ENCODE measurements at regions not wholly inside any gene's neighbourhood (a gene's known extent, or its start where the extent isn't known, plus 50 kb on each side); places are given as distances from the start of the nearest gene placed in this dataset.
"Not testable (repeated sequence)": the region's sequence is repeated elsewhere in the genome, so short reads cannot be mapped to it uniquely, and the experiment has no call there.

DNA sequence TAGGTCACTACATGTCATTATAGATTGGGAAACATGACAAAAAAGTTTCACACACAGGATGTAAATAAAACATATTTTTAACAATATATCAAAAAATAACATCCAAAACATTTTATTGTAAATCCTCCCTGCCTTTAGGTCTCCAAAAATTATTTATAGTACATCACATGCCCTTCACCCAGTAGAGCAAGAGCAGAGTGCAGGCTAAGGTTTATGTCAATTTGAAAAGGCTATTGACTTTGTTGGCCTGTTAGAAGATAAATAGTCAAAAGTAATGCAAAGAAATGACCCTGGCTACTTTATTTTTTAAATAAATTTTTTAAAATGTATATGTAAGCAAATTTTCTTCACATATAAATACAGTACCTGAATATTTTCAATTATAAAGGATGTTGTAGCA lies 983.7 kb downstream of the RAB28 start:
- no peak for DNase-seq (ENCODE audit: extremely low read depth, low read depth)

DNA sequence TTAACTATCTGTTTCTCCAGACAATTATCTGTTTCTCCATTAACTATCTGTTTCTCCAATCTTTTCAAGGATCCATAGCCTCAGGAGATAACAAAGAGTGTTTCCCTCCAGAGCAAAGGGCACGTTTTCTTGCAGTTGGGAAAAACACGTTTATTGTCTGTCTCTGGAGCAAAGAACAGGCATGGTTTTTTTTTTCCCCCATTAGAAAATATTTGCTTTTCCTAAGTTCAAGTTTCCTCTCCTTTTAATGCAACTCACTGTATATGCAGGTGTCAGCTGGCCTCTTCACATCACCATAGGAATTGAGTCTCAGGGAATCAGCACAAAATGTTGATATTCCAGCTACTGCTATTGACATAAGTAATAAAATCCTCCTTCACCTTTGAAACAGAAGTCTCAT lies 984.4 kb downstream of the RAB28 start:
- no peak for DNase-seq (ENCODE audit: extremely low read depth, low read depth)

DNA sequence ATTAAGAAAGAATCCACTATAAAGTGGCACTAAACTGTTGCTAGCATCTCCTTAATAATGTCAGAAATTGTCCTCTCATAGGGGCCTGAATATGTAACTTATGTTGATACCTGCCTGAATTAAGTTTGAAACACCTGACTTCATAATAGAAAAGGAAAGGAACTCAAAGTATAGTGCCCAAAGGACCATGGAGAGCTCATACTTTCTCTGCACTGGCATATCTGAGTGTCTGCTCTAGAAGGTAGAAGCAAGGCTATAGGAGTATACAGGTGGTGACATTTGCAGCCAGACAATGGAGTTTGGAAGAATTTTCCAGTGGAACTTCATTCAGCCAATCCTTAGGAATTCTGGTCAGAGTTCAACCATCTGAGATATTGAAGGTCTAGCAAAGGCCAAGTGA lies 988.9 kb downstream of the RAB28 start:
- no peak for DNase-seq (ENCODE audit: extremely low read depth, low read depth)

DNA sequence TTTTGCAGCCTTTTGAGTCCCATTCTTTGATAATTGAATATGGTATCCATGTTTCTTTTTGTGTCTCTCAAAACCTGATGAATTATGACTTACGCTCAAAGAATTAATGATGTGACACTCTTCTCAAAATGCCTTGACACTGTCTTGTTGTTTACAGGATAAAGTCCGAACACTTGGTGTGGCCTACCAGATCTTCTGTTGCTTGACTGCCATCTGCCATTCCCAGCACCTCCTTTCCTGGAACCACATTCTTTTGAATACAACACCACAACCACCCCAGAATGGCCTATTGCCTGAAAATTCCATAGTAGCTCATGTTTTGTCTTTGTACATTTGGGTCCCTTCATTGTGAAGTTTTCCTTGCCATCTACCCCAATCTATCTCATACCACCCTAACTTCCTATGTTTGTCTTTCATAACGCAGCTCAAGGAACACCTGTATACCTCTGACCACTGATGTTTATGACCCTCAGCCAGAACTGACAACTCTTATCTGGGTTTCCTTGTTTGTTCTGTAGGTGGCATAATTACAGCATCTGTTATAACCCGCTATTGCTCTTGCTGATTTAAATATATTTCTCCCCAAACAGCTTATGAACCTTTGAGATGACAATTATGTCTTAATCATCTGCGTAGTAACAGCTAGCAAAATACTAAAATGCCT lies 991.3 kb downstream of the RAB28 start:
- no peak for DNase-seq (ENCODE audit: extremely low read depth, low read depth)

DNA sequence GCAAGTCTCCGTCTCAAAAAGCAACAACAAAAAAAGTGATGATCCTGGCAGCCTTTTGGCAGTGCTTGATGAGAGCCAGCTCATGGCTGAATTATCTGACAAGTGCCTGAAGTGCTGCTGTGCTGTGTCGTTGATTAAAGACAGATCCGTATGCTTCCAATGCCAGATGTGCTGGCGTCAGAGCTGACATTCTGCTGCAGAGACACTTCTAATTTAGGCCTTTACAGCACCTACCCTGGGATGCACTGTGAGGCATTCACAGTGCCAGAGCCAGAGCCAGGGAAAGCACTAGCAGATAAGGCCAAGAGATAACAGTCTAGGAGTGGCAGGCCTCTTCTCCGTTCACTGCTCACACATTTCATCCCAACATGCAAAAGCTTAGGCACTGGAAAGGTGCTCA lies 995.5 kb downstream of the RAB28 start:
- no peak for DNase-seq (ENCODE audit: extremely low read depth, low read depth)

DNA sequence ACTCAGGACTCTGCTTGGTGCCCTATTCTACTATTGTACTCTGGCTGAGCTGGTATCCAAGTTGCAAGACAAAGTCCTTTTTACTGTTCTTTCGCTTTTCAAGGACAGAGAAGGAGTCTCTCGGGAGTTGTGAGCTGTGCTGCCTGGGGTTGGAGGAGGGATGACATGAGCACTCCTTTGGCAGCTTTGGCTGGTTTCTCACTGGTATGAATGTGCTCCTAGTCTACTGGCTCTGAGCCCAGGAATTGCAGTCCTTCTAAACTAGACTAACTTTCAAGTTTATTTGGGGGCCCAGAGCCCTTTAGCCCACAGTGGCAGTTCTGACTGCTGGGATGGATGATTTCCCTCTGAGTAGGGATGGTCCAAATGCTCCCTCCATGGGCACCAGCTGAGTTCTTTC lies 997.1 kb downstream of the RAB28 start:
- no peak for DNase-seq (ENCODE audit: extremely low read depth, low read depth)

DNA sequence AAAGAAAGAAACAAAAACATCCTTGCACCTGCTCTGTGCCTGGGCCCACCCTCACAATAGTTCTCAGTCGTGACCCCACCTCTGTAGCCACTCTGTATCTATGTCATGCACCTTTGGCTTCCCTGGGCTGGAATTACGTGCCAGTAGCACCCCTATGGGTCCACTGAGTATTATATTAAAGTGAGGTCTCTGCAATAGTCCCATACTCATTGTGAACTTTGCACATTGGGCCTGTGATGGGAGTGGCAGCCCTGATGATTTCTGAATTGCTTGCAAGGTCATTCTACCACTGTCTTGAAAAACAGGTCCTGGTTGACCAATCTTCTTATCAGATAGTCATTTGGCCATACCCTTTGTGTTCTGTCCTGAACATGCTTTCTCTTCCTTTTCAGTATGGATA lies 1012.1 kb downstream of the RAB28 start:
- no peak for DNase-seq (ENCODE audit: extremely low read depth, low read depth)

DNA sequence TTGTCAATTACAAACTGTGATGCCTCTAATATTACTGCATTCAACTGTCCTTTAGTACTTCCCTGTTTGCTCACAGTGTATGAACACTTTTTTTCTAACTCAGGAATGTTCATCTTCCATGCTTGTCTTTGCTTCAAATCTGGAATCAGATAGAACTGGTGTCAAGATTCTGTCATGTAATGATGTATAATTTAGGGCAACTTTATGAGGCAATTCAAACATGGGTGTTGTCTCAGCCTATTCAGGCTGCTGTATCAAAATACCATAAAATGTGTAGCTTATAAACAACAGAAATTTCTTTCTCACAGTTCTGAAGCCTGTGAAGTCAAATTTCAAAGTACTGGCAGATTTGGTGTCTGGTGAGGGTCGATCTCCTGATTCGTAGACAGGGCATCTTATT lies 1012.9 kb downstream of the RAB28 start:
- DNase-seq (ENCODE audit: extremely low read depth, low read depth) = no peak

DNA sequence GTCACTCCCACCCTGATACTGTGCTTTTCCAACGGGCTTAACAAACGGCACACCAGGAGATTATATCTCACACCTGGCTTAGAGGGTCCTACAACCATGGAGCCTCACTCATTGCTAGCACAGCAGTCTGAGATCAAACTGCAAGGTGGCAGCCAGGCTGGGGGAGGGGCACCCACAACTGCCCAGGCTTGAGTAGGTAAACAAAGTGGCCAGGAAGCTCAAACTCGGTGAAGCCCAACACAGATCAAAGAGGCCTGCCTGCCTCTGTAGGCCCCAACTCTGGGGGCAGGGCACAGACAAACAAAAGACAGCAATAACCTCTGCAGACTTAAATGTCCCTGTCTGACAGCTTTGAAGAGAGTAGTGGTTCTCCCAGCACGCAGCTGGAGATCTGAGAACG lies 1022.6 kb downstream of the RAB28 start:
- not testable (repeated sequence) for DNase-seq (ENCODE audit: extremely low read depth, low read depth)

DNA sequence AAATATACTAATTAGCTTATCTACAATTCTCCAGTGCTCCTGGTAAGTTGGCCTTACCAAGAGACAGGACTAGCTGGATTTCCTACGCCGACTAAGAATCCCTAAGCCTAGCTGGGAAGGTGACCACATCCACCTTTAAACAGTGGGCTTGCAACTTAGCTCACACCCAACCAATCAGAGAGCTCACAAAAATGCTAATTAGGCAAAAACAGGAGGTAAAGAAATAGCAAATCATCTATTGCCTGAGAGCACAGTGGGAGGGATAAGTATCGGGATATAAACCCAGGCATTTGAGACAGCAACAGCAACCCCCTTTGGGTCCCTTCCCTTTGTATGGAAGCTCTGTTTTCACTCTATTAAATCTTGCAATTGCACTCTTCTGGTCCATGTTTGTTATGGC lies 1025.0 kb downstream of the RAB28 start:
- no peak for DNase-seq (ENCODE audit: extremely low read depth, low read depth)

DNA sequence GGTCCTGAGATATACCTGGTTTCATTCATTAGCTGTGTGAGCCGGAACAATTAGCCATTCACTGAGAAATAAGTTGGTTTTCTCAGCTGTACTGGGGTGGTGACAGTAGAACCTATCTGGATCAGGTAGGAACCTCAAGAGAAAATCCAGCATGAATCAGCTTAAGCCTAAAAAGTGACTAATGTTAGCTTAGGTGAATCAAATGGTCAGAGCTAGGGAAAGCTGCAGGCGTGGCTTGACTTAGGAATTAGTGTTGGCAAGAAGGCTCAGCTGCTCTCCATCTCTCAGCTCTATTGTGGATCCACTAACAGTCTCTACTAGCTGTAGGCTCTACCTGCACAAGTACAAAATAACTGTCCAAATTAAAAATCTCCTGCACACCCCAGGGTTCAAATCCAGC lies 1025.5 kb downstream of the RAB28 start:
- DNase-seq (ENCODE audit: extremely low read depth, low read depth) = no peak

DNA sequence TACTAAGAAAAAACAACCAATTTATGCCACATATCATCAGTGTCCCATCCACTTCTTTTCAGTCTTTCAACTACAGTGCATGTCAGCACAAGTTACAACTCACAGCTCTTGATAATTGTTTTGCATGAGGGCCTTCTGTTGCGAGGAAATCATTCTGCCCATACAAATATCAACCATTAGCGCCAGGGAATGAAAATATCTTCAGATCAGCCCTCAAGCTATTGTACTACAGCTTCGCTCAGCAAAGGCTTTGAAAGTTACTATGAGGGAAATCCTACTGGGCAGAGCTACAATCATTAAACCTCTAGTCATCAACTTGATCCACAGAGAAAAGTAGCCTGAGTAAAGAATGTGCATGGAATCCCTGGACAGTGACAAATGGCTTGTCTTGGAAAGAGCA lies 1023.6 kb upstream of the HS3ST1 start:
- DNase-seq (ENCODE audit: extremely low read depth, low read depth) = no peak

DNA sequence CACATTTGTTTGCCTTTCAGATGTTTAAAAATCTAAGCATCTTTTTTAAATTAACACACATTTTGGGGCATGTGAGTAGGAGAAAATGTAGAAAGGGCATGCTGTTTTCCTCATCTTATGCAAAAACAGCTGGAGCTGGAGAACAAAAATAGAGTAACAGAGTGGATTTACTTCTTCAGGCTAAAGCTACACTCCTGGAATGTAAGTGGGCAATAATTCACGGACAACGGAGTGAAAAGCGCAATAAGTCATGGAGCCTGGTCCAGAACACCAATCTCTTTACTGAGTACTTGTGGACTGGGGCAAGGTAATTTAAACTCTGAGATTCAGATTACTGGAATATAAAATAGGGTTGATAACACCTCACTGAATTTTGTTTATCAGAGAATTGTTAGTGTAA lies 1018.8 kb upstream of the HS3ST1 start:
- no peak for DNase-seq (ENCODE audit: extremely low read depth, low read depth)

DNA sequence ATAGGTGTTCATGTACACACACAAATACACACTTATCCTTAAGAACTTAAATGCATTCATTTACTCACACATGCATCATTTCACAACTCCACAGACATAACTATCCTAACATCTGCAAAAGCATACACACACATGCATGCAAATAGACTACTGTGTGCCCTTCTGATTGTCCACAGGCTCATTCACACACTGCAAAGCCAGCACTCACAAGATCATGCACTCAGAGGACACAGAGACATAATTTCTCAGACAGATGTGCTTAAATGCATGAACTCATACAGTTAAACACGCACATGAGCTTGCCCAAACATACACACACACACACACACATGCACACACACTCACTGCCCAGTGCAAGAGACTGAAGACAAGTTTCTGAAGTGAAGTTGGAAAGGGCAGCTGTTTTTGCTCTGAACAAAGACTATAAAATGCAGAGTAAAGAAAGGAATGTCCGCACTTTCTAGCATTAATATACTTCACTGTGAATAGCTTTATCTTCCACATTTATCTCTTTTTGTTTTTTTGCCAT lies 1018.0 kb upstream of the HS3ST1 start:
- no peak for DNase-seq (ENCODE audit: extremely low read depth, low read depth)

DNA sequence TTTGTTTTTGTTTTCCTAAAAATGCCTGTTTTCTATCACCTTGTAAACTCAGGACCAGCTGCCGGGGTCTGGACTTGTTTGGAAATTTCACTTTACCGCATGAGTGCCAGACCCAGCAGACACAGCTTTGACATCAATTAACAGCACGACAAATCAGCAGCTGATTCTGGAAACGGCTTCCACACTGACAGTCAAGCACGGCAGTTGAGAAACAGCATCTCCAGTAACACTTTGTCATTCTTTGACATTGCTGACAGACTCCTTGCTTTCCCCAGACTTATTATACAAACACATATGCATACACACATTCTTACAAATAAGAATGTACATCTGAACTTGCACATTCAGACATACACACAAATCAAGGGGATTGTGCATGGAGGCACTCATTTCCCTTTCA lies 1017.6 kb upstream of the HS3ST1 start:
- no peak for DNase-seq (ENCODE audit: extremely low read depth, low read depth)

DNA sequence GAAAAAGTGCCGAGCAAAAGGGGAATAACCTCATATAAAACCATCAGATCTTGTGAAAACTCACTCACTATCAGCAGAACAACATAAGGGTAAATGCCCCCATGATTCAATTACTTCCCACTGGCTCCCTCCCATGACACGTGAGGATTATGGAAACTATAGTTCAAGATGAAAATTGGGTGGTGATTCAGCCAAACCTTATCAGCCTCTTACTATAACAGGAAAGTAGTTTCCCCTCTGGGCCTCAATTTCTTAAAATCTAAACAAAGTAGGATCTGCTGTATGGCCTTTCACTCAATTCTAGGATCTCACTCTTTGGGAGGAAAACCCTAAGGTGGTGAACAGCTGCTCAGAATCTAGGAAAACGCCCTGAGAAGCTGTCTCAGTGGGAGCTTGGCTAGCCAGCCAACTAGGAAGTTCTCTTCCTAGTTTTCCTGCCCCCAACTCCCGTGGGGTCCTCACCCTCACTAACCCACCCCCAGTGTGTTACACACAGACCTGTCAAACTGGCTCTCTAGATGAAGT lies 1017.1 kb upstream of the HS3ST1 start:
- DNase-seq (ENCODE audit: extremely low read depth, low read depth) = no peak

DNA sequence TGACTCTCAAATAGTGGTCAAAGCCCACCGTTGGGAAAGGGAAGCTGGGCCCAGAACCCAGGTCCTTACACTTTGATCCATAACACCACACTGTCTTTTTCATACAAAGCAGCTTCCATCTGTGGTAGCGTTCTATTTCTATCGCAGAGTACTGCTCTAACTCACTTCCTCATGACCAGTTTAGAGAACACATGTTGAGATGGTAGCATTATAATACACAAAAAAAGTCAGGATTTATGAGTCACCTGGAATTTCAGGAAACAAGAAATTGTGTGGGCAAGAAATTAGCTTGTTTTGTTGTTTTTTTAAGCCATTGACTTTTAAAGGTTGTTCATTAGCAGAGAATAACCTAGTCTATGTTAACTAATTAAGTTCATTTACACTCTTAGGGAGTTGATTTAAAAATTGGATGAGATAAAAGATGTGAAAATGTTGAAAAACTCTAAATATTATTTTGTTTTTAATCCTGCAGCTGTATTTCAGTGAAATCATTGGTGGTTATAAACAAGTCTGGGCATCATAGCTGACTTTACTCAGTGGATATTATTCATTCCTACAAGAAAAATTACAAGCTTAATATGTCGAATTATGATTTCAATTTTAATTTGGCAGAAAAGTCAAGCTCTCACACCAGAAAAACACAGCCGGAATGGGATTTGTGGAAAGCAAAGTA lies 1011.1 kb upstream of the HS3ST1 start:
- DNase-seq (ENCODE audit: extremely low read depth, low read depth) = no peak

DNA sequence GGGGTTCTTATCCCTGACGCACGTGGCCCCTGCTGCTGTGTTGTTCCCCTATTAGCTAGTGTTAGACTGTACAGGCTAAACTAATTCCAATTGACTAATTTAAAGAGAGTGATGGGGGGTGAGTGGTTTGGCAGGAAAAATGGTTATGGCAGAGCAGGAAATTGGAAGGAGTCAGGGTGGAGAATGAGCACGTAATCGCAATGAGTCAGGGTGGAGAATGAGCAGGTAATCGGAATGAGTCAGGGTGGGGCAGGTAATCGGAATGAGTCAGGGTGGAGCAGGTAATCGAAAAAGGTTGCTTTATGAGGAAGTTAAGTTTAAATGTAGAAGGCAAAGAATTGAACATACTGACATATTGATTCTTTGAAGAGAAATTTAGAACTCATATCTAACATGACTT lies 1002.6 kb upstream of the HS3ST1 start:
- DNase-seq (ENCODE audit: extremely low read depth, low read depth) = not testable (repeated sequence)

DNA sequence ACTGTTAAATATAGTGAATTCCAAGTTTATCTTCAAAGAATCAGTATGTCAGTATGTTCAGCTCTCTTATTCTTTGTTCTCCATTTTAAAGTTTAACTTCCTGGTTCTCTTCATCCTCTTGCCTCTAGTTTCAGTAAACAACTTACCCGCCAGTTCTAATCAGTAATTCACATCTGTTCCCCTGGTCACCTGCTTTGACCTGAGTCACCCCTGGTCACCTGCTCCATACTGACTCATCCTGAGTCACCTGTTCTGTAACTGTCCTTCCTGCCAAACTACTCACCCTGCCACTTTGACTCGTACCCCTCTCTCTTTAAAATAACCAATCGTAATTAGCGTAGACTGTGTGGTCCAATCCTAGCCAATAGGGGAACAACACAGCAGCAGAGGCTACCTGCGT lies 992.7 kb upstream of the HS3ST1 start:
- no peak for DNase-seq (ENCODE audit: extremely low read depth, low read depth)

DNA sequence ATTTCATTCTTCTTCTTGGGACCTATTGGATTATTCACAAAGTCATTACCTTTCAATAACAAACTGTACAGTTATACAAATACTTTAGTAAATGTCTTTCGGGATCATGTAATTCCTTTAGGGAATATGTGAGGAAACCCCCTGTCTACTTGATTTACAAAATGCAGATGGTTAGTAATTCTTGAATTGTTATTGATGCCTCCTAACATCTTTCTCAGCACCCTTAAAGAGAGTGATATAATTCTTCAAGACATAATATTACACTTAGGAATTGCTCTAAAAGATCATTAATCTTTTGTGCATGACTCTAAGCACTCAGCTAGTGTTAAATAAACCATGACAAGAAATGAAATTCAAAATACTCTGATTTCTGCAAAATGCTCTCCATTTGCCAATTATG lies 988.1 kb upstream of the HS3ST1 start:
- no peak for DNase-seq (ENCODE audit: extremely low read depth, low read depth)

DNA sequence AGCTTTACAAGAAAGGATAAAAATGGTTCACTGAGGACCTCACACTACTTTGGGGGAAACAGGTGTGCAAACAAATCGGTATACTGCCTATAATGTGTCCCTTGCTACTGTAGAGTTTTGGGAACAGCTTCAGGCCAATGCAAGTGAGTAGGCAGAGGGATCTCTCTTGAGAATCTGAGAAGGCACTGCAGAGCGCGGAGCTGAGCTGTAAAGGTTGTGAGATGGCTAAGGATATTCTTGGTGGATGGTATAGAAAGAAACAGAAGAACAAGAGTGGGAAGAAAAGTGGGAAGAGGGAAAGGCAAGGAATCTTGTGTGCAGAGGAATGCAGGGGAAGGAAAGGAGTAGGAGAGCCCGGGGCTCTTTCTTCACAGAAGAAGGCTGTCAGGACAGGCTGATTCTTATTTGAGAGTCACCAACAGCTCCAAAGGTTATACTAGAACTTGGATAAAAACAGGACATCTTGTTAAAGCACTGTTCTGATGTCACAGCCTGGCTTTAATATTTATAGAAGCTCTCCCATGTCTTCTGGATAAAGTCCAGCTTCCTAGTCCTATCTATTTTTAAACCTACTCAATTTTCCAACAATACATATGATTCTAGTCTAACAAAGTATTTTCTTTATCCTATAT lies 985.6 kb upstream of the HS3ST1 start:
- DNase-seq (ENCODE audit: extremely low read depth, low read depth) = no peak

DNA sequence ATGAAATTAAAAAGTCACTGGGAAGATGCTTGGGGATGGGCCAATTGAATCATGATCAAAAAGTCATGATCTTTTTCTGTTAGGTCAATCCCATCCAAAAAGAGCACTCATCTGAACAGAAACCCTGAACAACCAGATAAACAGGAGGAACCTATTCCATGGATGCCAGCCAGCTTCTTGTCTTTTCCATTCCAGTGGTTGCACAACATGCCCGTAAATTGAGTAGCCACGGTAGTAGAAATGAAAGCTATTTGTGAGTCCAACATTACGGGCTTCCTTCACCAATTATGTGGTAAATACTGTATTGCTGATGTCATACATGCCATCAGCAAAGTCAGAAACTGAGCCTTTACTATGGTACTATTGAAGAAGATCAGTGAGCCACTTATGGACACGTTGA lies 982.4 kb upstream of the HS3ST1 start:
- DNase-seq (ENCODE audit: extremely low read depth, low read depth) = no peak
